ENCODE measurements at regions not wholly inside any gene's neighbourhood (a gene's known extent, or its start where the extent isn't known, plus 50 kb on each side); places are given as distances from the start of the nearest gene placed in this dataset.

GRCh38 chr17:65444049-65444448, 117.4 kb downstream of the AXIN2 start:
- no peak for DNase-seq

GRCh38 chr17:65442691-65443090, 118.8 kb downstream of the AXIN2 start:
- DNase-seq, result no peak

GRCh38 chr17:65442250-65442649, 119.2 kb downstream of the AXIN2 start:
- DNase-seq, result no peak

- no peak for DNase-seq
Measured at GRCh38 chr17:65441053-65441605, 120.3 kb downstream of the AXIN2 start.

GRCh38 chr17:65438708-65439294, 122.6 kb downstream of the AXIN2 start:
- no peak for DNase-seq

GRCh38 chr17:65438173-65438572, 123.3 kb downstream of the AXIN2 start:
- DNase-seq, result no peak

GRCh38 chr17:65436871-65437270, 124.6 kb downstream of the AXIN2 start:
- no peak for DNase-seq

GRCh38 chr17:65434878-65435277, 126.6 kb downstream of the AXIN2 start:
- DNase-seq, result peak; percentile 4

- DNase-seq, result no peak
Measured at GRCh38 chr17:65434251-65434650, 127.2 kb downstream of the AXIN2 start.

- no peak for DNase-seq
Measured at GRCh38 chr17:65433592-65433991, 127.9 kb downstream of the AXIN2 start.

GRCh38 chr17:65433157-65433556, 128.3 kb downstream of the AXIN2 start:
- DNase-seq, result no peak

- no peak for DNase-seq
Measured at GRCh38 chr17:65431116-65431515, 130.3 kb downstream of the AXIN2 start.

GRCh38 chr17:65430209-65430833, 131.1 kb downstream of the AXIN2 start:
- DNase-seq, result no peak

GRCh38 chr17:65423346-65424140, 137.9 kb downstream of the AXIN2 start:
- no peak for DNase-seq

- DNase-seq, result no peak
Measured at GRCh38 chr17:65418622-65419021, 142.8 kb downstream of the AXIN2 start.

GRCh38 chr17:65417406-65418221, 143.8 kb downstream of the AXIN2 start:
- DNase-seq, result no peak

GRCh38 chr17:65415991-65416390, 145.5 kb downstream of the AXIN2 start:
- DNase-seq, result no peak

GRCh38 chr17:65413390-65413789, 148.1 kb downstream of the AXIN2 start:
- DNase-seq, result no peak

- no peak for DNase-seq
Measured at GRCh38 chr17:65409381-65409780, 152.1 kb downstream of the AXIN2 start.

GRCh38 chr17:65408050-65408449, 153.4 kb downstream of the AXIN2 start:
- DNase-seq, result no peak

GRCh38 chr17:65407017-65407416, 154.4 kb downstream of the AXIN2 start:
- DNase-seq, result no peak

GRCh38 chr17:65406552-65406951, 154.9 kb downstream of the AXIN2 start:
- no peak for DNase-seq

GRCh38 chr17:65405563-65405962, 155.9 kb downstream of the AXIN2 start:
- DNase-seq, result no peak
